GM18861 (cell line): ENCODE measurements at regions not wholly inside any gene's neighbourhood (a gene's known extent, or its start where the extent isn't known, plus 50 kb on each side); places are given as distances from the start of the nearest gene placed in this dataset.
"Not testable (repeated sequence)": the region's sequence is repeated elsewhere in the genome, so short reads cannot be mapped to it uniquely, and the experiment has no call there.

Experiments used
- ATAC-seq: cut with Tn5 transposase; IDR thresholded peaks from one replicate; pipeline ENCODE4 v1.9.1; 2021; ENCODE audit not compliant: unreplicated experiment

GRCh38 chr12:90235642-90236041 is 527.0 kb upstream of the ATP2B1 start:
- no peak for ATAC-seq

GRCh38 chr12:90234472-90234871 is 525.8 kb upstream of the ATP2B1 start:
- no peak for ATAC-seq

GRCh38 chr12:90233168-90234100 is 524.8 kb upstream of the ATP2B1 start:
- ATAC-seq, result no peak

- ATAC-seq, result no peak
These were observed 521.0 kb upstream of the ATP2B1 start for GRCh38 chr12:90229407-90230170.

GRCh38 chr12:90226211-90226610 is 517.6 kb upstream of the ATP2B1 start:
- ATAC-seq, result no peak

- peak; percentile 62 for ATAC-seq
These were observed 508.2 kb upstream of the ATP2B1 start for GRCh38 chr12:90216815-90217214.

- ATAC-seq, result no peak
These were observed 507.4 kb upstream of the ATP2B1 start for GRCh38 chr12:90216020-90216552.

GRCh38 chr12:90211017-90211416 is 502.4 kb upstream of the ATP2B1 start:
- no peak for ATAC-seq

GRCh38 chr12:90209029-90209428 is 500.4 kb upstream of the ATP2B1 start:
- no peak for ATAC-seq

GRCh38 chr12:90208379-90208778 is 499.7 kb upstream of the ATP2B1 start:
- ATAC-seq, result not testable (repeated sequence)

- no peak for ATAC-seq
These were observed 499.2 kb upstream of the ATP2B1 start for GRCh38 chr12:90207799-90208198.

GRCh38 chr12:90205165-90205564 is 496.5 kb upstream of the ATP2B1 start:
- ATAC-seq, result no peak

GRCh38 chr12:90203556-90203955 is 494.9 kb upstream of the ATP2B1 start:
- ATAC-seq, result no peak

GRCh38 chr12:90199006-90199405 is 490.4 kb upstream of the ATP2B1 start:
- no peak for ATAC-seq

- no peak for ATAC-seq
These were observed 484.9 kb upstream of the ATP2B1 start for GRCh38 chr12:90193500-90193899.

GRCh38 chr12:90188857-90189256 is 480.2 kb upstream of the ATP2B1 start:
- no peak for ATAC-seq

GRCh38 chr12:90183201-90183600 is 474.6 kb upstream of the ATP2B1 start:
- ATAC-seq, result no peak

- no peak for ATAC-seq
These were observed 472.6 kb upstream of the ATP2B1 start for GRCh38 chr12:90181216-90181615.

GRCh38 chr12:90174956-90175355 is 466.3 kb upstream of the ATP2B1 start:
- ATAC-seq, result no peak

GRCh38 chr12:90174198-90174510 is 465.5 kb upstream of the ATP2B1 start:
- ATAC-seq, result peak; percentile 52

- no peak for ATAC-seq
These were observed 465.0 kb upstream of the ATP2B1 start for GRCh38 chr12:90173499-90174197.
